ENCODE measurements at regions not wholly inside any gene's neighbourhood (a gene's known extent, or its start where the extent isn't known, plus 50 kb on each side); places are given as distances from the start of the nearest gene placed in this dataset.

DNA sequence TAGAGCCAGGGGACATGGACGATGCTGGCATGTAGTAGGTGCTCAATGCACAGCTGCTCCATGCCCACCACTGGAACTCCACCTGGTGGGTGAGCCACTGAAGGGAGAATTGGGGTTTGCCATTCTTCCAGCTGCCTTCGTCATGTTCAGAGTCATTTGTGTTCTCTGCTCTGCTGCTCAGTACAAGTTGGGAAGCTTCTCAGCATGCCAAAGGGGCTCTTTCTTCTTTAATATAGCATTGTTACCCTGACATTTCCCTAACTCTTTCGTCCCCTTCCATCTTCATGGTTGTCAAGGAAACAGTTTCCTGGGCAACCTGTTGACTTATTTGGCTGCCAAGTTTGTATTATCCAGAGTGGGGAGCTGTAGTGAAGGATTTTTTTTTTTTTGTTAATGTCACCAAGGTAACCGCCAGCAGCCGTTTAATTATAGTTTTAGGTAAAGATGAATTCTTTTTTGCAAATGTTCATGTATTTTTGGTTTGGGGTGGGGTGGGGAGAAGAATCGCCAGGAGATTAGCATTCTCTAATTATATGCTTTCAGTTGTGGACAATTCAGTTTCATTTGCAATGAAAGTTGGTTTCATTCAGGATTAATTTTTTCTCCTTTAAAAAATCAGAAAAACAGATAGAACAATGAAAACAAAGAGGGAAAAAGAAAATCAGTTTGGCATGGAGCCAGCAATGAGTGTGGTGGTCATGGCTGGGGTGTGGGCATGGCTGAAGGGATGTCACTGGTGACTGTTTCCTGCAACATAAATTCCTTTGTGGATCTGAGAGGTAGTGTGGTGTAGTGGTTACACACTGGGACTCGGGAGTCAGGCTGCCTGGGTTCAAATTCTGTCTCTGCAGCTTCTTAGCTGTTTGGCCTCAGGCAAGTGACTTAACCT lies 73.0 kb upstream of the KCNG1 start:
- Histone ChIP-seq H3K79me1 (ENCODE audit: low read depth in 1 of 2, low read length in 2 of 2) (no peaks in the 10 kb centered on the region), H3K18ac (ENCODE audit: low read depth, low read length) (no peak overlapping the region), H2BK120ac (ENCODE audit: low read depth, low read length) (no peak overlapping the region), H3K27ac (ENCODE audit: insufficient read depth, low read length) (no peak overlapping the region), H2AK9ac (replicated peaks; ENCODE audit: low read depth, low read length, poor library complexity) (no peak overlapping the region), H4K91ac (ENCODE audit: insufficient read depth, low read depth, low read length) (no peak overlapping the region), H4K8ac (ENCODE audit: low read depth in 2 of 2, low read length in 2 of 2) (no peak overlapping the region), H3K56ac (ENCODE audit: extremely low read depth, insufficient read depth, low read length) (no peak overlapping the region), H3K9me3 (ENCODE audit: control insufficient read depth, insufficient read depth, low read length) (no peaks in the 10 kb centered on the region), H3K9me1 (ENCODE audit: insufficient read depth, low read length) (no peaks in the 10 kb centered on the region), H2BK15ac (ENCODE audit: low read depth, low read length) (no peak overlapping the region), H3K4me2 (ENCODE audit: low read depth, low read length) (no peak overlapping the region), H3K36me3 (ENCODE audit: control insufficient read depth, insufficient read depth, low read length) (no peaks in the 10 kb centered on the region), H3K4ac (ENCODE audit: low read depth, low read length) (no peak overlapping the region), H2BK20ac (ENCODE audit: low read depth, low read length) (no peak overlapping the region), H2AFZ (replicated peaks; ENCODE audit: low read length, poor library complexity) (no peak overlapping the region), H4K20me1 (ENCODE audit: insufficient read depth, low read length) (0 out of 2 replicates have a peak, but pooled peaks cover 2% of the 10 kb centered on the region), H4K5ac (ENCODE audit: low read depth, low read length) (no peak overlapping the region), H3K14ac (replicated peaks; ENCODE audit: low read depth, low read length) (no peak overlapping the region), H3K4me3 (ENCODE audit: insufficient read depth, low read depth, low read length) (no peak overlapping the region), H3K27me3 (ENCODE audit: control insufficient read depth, insufficient read depth, low read length) (peaks cover 82% of the 10 kb centered on the region), H2AK5ac (ENCODE audit: low read depth, low read length) (no peak overlapping the region), H3K4me1 (ENCODE audit: control insufficient read depth, insufficient read depth, low read length) (no peaks in the 10 kb centered on the region), H3K9ac (ENCODE audit: low read depth, low read length) (no peak overlapping the region), H2BK5ac (ENCODE audit: low read depth, low read length, poor library complexity, severe bottlenecking) (no peak overlapping the region), H3K23ac (ENCODE audit: low read depth, low read length) (no peak overlapping the region)
- ChIA-PET POLR2A (ENCODE audit: unreplicated experiment) (interaction anchor here (0.8 kb wide), 1 partner anchor 33 kb away, joined by 3 read pairs; no protein-coding TSS in a partner anchor), CTCF (no interaction called here)
- no peak for TF ChIP-seq FOS (IDR thresholded peaks at IDR 0.05; ENCODE audit: low read depth, low read length)
- no peak for TF ChIP-seq MAFK (IDR thresholded peaks at IDR 0.05; ENCODE audit: low read depth, low read length)
- no peak for TF ChIP-seq RCOR1 (IDR thresholded peaks at IDR 0.05; ENCODE audit: insufficient replicate concordance, low read length)
- no peak for TF ChIP-seq MXI1 (IDR thresholded peaks at IDR 0.05; ENCODE audit: borderline replicate concordance, low read depth, low read length)
- TF ChIP-seq, protein P1, sequence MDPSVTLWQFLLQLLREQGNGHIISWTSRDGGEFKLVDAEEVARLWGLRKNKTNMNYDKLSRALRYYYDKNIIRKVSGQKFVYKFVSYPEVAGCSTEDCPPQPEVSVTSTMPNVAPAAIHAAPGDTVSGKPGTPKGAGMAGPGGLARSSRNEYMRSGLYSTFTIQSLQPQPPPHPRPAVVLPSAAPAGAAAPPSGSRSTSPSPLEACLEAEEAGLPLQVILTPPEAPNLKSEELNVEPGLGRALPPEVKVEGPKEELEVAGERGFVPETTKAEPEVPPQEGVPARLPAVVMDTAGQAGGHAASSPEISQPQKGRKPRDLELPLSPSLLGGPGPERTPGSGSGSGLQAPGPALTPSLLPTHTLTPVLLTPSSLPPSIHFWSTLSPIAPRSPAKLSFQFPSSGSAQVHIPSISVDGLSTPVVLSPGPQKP (IDR thresholded peaks at IDR 0.05; ENCODE audit: borderline replicate concordance, low read depth, low read length) = no peak
- TF ChIP-seq, protein P2, sequence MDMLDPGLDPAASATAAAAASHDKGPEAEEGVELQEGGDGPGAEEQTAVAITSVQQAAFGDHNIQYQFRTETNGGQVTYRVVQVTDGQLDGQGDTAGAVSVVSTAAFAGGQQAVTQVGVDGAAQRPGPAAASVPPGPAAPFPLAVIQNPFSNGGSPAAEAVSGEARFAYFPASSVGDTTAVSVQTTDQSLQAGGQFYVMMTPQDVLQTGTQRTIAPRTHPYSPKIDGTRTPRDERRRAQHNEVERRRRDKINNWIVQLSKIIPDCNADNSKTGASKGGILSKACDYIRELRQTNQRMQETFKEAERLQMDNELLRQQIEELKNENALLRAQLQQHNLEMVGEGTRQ (IDR thresholded peaks at IDR 0.05; ENCODE audit: low read depth, low read length) = no peak
- no peak for TF ChIP-seq SMC3 (IDR thresholded peaks at IDR 0.05; ENCODE audit: low read depth, low read length)
- TF ChIP-seq MAZ (IDR thresholded peaks at IDR 0.05; ENCODE audit: borderline replicate concordance, low read depth, low read length) = no peak
- TF ChIP-seq CEBPB (IDR thresholded peaks at IDR 0.05; ENCODE audit: low read depth, low read length) = no peak
- no peak for TF ChIP-seq NFE2L2 (IDR thresholded peaks at IDR 0.05; ENCODE audit: low read depth, low read length)
- TF ChIP-seq RAD21 (IDR thresholded peaks at IDR 0.05; ENCODE audit: low read length) = no peak
- no peak for TF ChIP-seq POLR2A (IDR thresholded peaks at IDR 0.05; ENCODE audit: low read depth, low read length)
- no peak for TF ChIP-seq CHD1 (IDR thresholded peaks at IDR 0.05; ENCODE audit: low read depth, low read length)
- TF ChIP-seq RFX5 (IDR thresholded peaks at IDR 0.05; ENCODE audit: low read depth, low read length) = no peak
- DNase-seq = no peak
- ATAC-seq (ENCODE audit: low read depth) = no peak
- dilution Hi-C loops (cut with HindIII; ENCODE audit: low sequenced_read_pairs, unreplicated experiment) (no loop called here), intact Hi-C loops (cut with micrococcal nuclease) (no loop called here), in situ Hi-C loops (cut with MboI; ENCODE audit: low sequenced_read_pairs) (no loop called here)
- BruUV-seq (replicated peaks) = no TSS peak
- no CpG with 5 or more reads among the region's 7 CpGs for WGBS, 2 experiments (ENCODE audit: extremely low coverage in 2 of 2, insufficient read length in 1 of 2)

Measured in IMR-90 (cell line).